ENCODE measurements at regions not wholly inside any gene's neighbourhood (a gene's known extent, or its start where the extent isn't known, plus 50 kb on each side); places are given as distances from the start of the nearest gene placed in this dataset.

GRCh38 chr19:20321139-20321763 lies 154.2 kb downstream of the ZNF486 start:
- TF ChIP-seq EP300 (IDR thresholded peaks at IDR 0.05) (no peak), RAD21 (conservative IDR thresholded peaks at IDR 0.05 in 1 of 2, IDR thresholded peaks at IDR 0.05 in 1 of 2) (no peak), E2F6 (IDR thresholded peaks at IDR 0.05; ENCODE audit: borderline replicate concordance, low read depth) (no peak), GATA3 (IDR thresholded peaks at IDR 0.05; ENCODE audit: borderline replicate concordance) (no peak), SREBF2 (IDR thresholded peaks at IDR 0.05) (no peak), MAZ (IDR thresholded peaks at IDR 0.05; ENCODE audit: borderline replicate concordance, low read depth, low read length) (no peak), TFCP2L1 (CRISPR knock-in tag; IDR thresholded peaks at IDR 0.05) (no peak), HDAC2 (IDR thresholded peaks at IDR 0.05) (no peak)
- WGBS (ENCODE audit: missing lambda C conversion rate): 8% methylated on average over 3 of the region's 3 CpGs
- no peak for DNase-seq (ENCODE audit: low read depth in 1 of 2, low spot score in 1 of 2)
- ChIA-PET CTCF (no interaction called here), POLR2A (no interaction called here)
- Histone ChIP-seq H3K9me3 (no peaks in the 10 kb centered on the region), H3K4me3 (no peak overlapping the region), H3K4me1 (no peaks in the 10 kb centered on the region), H3K4me2 (no peak overlapping the region), H3K27ac (no peak overlapping the region)
- no peak for FAIRE-seq
- no peak for ATAC-seq

GRCh38 chr19:20320191-20320590 lies 153.2 kb downstream of the ZNF486 start:
- POLR2A ChIA-PET: no interaction called here

GRCh38 chr19:20318616-20319015 lies 151.6 kb downstream of the ZNF486 start:
- DNase-seq (ENCODE audit: low read depth in 1 of 2, low spot score in 1 of 2): no peak
- Histone ChIP-seq H3K4me3 (no peak overlapping the region), H3K9me3 (no peaks in the 10 kb centered on the region), H3K4me1 (no peaks in the 10 kb centered on the region), H3K4me2 (no peak overlapping the region), H3K27ac (no peak overlapping the region)
- WGBS (ENCODE audit: missing lambda C conversion rate): 0% methylated on average over 3 of the region's 3 CpGs
- TF ChIP-seq POLR2A (IDR thresholded peaks at IDR 0.05; ENCODE audit: low read length): no peak
- TF ChIP-seq PBX3 (IDR thresholded peaks at IDR 0.05): no peak
- TF ChIP-seq RAD21 (conservative IDR thresholded peaks at IDR 0.05 in 1 of 2, IDR thresholded peaks at IDR 0.05 in 1 of 2): no peak
- no peak for TF ChIP-seq USF2 (IDR thresholded peaks at IDR 0.05)
- TF ChIP-seq RARB (CRISPR knock-in tag; IDR thresholded peaks at IDR 0.05): no peak
- no peak for TF ChIP-seq ESRRA (IDR thresholded peaks at IDR 0.05; ENCODE audit: borderline replicate concordance, low read length)
- TF ChIP-seq POLR2AphosphoS2 (conservative IDR thresholded peaks at IDR 0.05; ENCODE audit: low read length): no peak
- TF ChIP-seq CHD4 (IDR thresholded peaks at IDR 0.05; ENCODE audit: borderline replicate concordance): no peak
- TF ChIP-seq ELK1 (IDR thresholded peaks at IDR 0.05; ENCODE audit: low read depth, low read length): no peak
- TF ChIP-seq CHD2 (IDR thresholded peaks at IDR 0.05; ENCODE audit: low read length, partially characterized antibody): no peak
- no peak for TF ChIP-seq MAZ (IDR thresholded peaks at IDR 0.05; ENCODE audit: borderline replicate concordance, low read depth, low read length)
- TF ChIP-seq E2F6 (IDR thresholded peaks at IDR 0.05; ENCODE audit: borderline replicate concordance, low read depth): no peak
- ChIA-PET POLR2A (no interaction called here), CTCF (no interaction called here)
- FAIRE-seq: no peak
- ATAC-seq: no peak

More at GRCh38 chr19:20320191-20320590, 153.2 kb downstream of the ZNF486 start:
- ATAC-seq: no peak
- TF ChIP-seq RARB (CRISPR knock-in tag; IDR thresholded peaks at IDR 0.05): no peak
- TF ChIP-seq MAX (IDR thresholded peaks at IDR 0.05): no peak
- TF ChIP-seq SMC3 (IDR thresholded peaks at IDR 0.05): no peak
- TF ChIP-seq BCL3 (IDR thresholded peaks at IDR 0.05): no peak
- no peak for TF ChIP-seq ESRRA (IDR thresholded peaks at IDR 0.05; ENCODE audit: borderline replicate concordance, low read length)
- no peak for TF ChIP-seq HOXA7 (CRISPR knock-in tag; IDR thresholded peaks at IDR 0.05)
- TF ChIP-seq ELK1 (IDR thresholded peaks at IDR 0.05; ENCODE audit: low read depth, low read length): no peak
- TF ChIP-seq JUNB (IDR thresholded peaks at IDR 0.05): no peak
- no peak for TF ChIP-seq CEBPB (IDR thresholded peaks at IDR 0.05)
- no peak for DNase-seq (ENCODE audit: low read depth in 1 of 2, low spot score in 1 of 2)
- no peak overlapping the region for H3K4me2 ChIP-seq
- H3K27ac ChIP-seq: no peak overlapping the region
- no peaks in the 10 kb centered on the region for H3K9me3 ChIP-seq
- H3K4me1 ChIP-seq: no peaks in the 10 kb centered on the region
- FAIRE-seq: no peak
- 0% methylated on average over 1 of the region's 1 CpG for WGBS (ENCODE audit: missing lambda C conversion rate)
- CTCF ChIA-PET: no interaction called here
- no peak overlapping the region for H3K4me3 ChIP-seq
